Hepatocyte (in vitro differentiated cells): ENCODE measurements at regions not wholly inside any gene's neighbourhood (a gene's known extent, or its start where the extent isn't known, plus 50 kb on each side); places are given as distances from the start of the nearest gene placed in this dataset.

Experiments used
- DNase-seq: peaks from one replicate; pipeline ENCODE4 v3.0.0-alpha.2; 2016; ENCODE audit warnings: low spot score
- H2AFZ ChIP-seq: fragments of 200-600 bp; sonication (generic); 2 replicates; pipeline ENCODE4 v1.6.0; 2016; ENCODE audit warnings: antibody characterized with exemption, mild to moderate bottlenecking
- H3K27ac ChIP-seq: fragments of 200-600 bp; sonication (generic); 2 replicates; pipeline ENCODE4 v1.5.1; 2016; ENCODE audit warnings: mild to moderate bottlenecking
- H3K27me3 ChIP-seq: fragments of 200-600 bp; sonication (generic); 2 replicates; pipeline ENCODE4 v1.6.1; 2016
- H3K36me3 ChIP-seq: fragments of 200-600 bp; sonication (generic); replicated peaks from 2 replicates; pipeline ENCODE4 v1.5.1; 2016; ENCODE audit warnings: low read depth; ENCODE audit not compliant: insufficient read depth
- H3K4me1 ChIP-seq: fragments of 200-600 bp; sonication (generic); 2 replicates; pipeline ENCODE4 v1.5.1; 2016; ENCODE audit warnings: mild to moderate bottlenecking, moderate library complexity; ENCODE audit not compliant: insufficient read depth
- H3K4me2 ChIP-seq: fragments of 200-600 bp; sonication (generic); 2 replicates; pipeline ENCODE4 v1.6.0; 2016
- H3K4me3 ChIP-seq: fragments of 200-600 bp; sonication (generic); 2 replicates; pipeline ENCODE4 v1.5.1; 2016; ENCODE audit warnings: mild to moderate bottlenecking
- H3K79me2 ChIP-seq: fragments of 200-600 bp; sonication (generic); 2 replicates; pipeline ENCODE4 v1.6.0; 2017; ENCODE audit warnings: mild to moderate bottlenecking
- H3K9me2 ChIP-seq: fragments of 200-600 bp; sonication (generic); replicated peaks from 2 replicates; pipeline ENCODE4 v1.6.0; 2017; ENCODE audit warnings: mild to moderate bottlenecking; ENCODE audit not compliant: insufficient read depth
- H3K9me3 ChIP-seq: fragments of 200-600 bp; sonication (generic); 2 replicates; pipeline ENCODE4 v1.5.1; 2016; ENCODE audit warnings: low read depth, mild to moderate bottlenecking
- H4K20me1 ChIP-seq: fragments of 200-600 bp; sonication (generic); 2 replicates; pipeline ENCODE4 v1.6.0; 2016; ENCODE audit warnings: mild to moderate bottlenecking; ENCODE audit not compliant: insufficient read depth, poor library complexity, severe bottlenecking
- EZH2 ChIP-seq: fragments of 200-600 bp; sonication (generic); IDR thresholded peaks from 2 replicates; pipeline ENCODE4 v1.6.1; 2016; ENCODE audit warnings: antibody characterized with exemption, mild to moderate bottlenecking, borderline replicate concordance
- EZH2phosphoT487 ChIP-seq: fragments of 200-600 bp; sonication (generic); IDR thresholded peaks from one replicate; pipeline ENCODE4 v1.6.1; 2018; ENCODE audit warnings: antibody characterized with exemption, mild to moderate bottlenecking, low read depth, moderate library complexity; ENCODE audit not compliant: unreplicated experiment, severe bottlenecking
- WGBS: methylation state at CpG from one replicate; pipeline ENCODE4 v1.1.6; 2016; ENCODE audit warnings: low lambda C conversion rate; ENCODE audit errors: missing lambda C conversion rate; 5-methylcytosine and 5-hydroxymethylcytosine counted together
- TF ChIP-seq, protein P1 (sequence below): fragments of 200-600 bp; sonication (generic); IDR thresholded peaks from 2 replicates; pipeline ENCODE4 v1.5.1; 2016; ENCODE audit warnings: antibody characterized with exemption, mild to moderate bottlenecking; ENCODE audit not compliant: poor library complexity

DNA sequence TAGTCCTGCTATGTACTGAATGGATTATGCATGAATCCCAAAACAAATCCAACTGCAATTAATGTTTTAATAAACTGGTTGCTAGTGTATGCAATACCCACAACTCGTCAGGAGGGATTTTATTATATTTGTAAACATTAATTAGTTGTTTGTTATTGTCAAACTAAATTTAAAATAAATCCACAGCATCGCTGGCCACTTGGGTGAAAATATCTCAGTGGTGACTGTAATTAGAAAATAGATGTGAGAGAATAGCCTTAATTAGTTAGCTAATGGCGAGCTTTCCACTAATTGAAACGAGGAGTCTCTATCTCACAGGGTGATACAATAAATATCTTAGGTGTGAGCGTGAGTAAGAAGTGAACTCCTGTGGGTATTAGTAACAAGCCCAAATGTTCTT is 176.8 kb downstream of the LINC00237 start:
- 65% methylated on average over 5 of the region's 5 CpGs for WGBS
- Histone ChIP-seq H3K27ac (no peak overlapping the region), H4K20me1 (no peaks in the 10 kb centered on the region), H3K4me2 (no peak overlapping the region), H2AFZ (no peak overlapping the region), H3K36me3 (no peaks in the 10 kb centered on the region), H3K4me3 (no peak overlapping the region), H3K9me3 (no peaks in the 10 kb centered on the region), H3K79me2 (no peaks in the 10 kb centered on the region), H3K27me3 (no peaks in the 10 kb centered on the region), H3K9me2 (no peaks in the 10 kb centered on the region), H3K4me1 (no peaks in the 10 kb centered on the region)
- DNase-seq = no peak
- no peak for TF ChIP-seq EZH2
- TF ChIP-seq, protein P1, sequence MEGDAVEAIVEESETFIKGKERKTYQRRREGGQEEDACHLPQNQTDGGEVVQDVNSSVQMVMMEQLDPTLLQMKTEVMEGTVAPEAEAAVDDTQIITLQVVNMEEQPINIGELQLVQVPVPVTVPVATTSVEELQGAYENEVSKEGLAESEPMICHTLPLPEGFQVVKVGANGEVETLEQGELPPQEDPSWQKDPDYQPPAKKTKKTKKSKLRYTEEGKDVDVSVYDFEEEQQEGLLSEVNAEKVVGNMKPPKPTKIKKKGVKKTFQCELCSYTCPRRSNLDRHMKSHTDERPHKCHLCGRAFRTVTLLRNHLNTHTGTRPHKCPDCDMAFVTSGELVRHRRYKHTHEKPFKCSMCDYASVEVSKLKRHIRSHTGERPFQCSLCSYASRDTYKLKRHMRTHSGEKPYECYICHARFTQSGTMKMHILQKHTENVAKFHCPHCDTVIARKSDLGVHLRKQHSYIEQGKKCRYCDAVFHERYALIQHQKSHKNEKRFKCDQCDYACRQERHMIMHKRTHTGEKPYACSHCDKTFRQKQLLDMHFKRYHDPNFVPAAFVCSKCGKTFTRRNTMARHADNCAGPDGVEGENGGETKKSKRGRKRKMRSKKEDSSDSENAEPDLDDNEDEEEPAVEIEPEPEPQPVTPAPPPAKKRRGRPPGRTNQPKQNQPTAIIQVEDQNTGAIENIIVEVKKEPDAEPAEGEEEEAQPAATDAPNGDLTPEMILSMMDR = no peak
- no peak for TF ChIP-seq EZH2phosphoT487

DNA sequence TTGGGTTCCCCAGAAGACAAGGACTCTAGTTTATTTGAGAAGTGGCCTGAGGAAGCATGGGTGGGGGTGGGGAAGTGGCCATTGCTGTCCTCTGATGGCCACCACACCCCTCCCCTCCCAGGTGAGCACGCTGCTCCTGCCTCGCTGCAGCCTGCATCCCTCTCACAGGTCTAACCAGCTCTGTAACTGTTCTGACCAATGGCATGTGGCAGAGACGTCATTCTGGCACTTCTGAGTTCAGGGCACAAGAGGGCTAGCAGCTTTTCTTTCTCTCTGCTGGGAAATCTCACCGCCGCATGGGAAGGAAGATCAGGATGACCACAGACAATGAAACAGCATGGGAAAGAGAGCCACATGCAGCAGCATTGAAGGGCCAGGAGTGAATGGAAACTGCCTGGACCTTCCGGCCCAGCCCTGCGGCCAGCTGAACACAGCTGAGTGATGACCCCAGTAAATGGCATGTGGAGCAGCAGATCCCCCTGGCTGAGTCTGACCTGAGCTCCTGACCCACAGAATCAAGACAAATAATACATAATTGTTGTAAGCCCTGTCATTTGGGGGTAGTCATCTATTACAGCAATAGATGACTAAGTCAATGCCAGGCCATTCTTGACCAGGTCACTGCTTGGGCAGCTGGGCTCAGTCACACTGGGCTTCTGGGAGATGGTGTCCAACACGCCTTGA is 179.8 kb downstream of the LINC00237 start:
- no peaks in the 10 kb centered on the region for H3K4me1 ChIP-seq
- no peaks in the 10 kb centered on the region for H3K9me3 ChIP-seq
- 78% methylated on average over 8 of the region's 8 CpGs for WGBS
- no peak overlapping the region for H2AFZ ChIP-seq
- TF ChIP-seq EZH2 = no peak
- TF ChIP-seq EZH2phosphoT487 = no peak
- TF ChIP-seq, protein P1 = no peak
- no peaks in the 10 kb centered on the region for H3K27me3 ChIP-seq
- no peak overlapping the region for H3K27ac ChIP-seq
- no peak overlapping the region for H3K4me2 ChIP-seq
- no peaks in the 10 kb centered on the region for H4K20me1 ChIP-seq
- no peaks in the 10 kb centered on the region for H3K9me2 ChIP-seq
- no peaks in the 10 kb centered on the region for H3K36me3 ChIP-seq
- DNase-seq = no peak
- no peak overlapping the region for H3K4me3 ChIP-seq
- H3K79me2 ChIP-seq = no peaks in the 10 kb centered on the region

DNA sequence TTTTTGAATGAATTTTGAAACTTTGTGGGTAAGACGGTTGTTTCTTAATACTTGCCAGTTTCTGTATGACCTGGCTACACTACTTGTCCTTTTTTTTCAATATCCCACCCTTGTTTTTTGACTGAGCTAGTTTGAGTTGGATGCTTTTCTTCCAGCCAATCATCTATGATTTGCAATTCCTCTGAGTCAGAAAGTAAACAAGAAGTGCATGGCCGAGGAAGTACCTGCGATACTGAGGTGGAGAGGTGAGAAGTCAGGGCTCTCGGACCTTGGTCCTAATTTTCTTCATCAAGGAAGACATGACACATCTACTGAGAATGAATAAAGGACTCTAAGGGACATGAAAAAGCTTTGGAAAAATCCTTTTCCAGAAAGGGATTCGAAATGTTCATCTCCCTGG is 185.7 kb downstream of the LINC00237 start:
- H3K4me1 ChIP-seq = no peaks in the 10 kb centered on the region
- WGBS = 63% methylated on average over 5 of the region's 5 CpGs
- no peaks in the 10 kb centered on the region for H3K9me3 ChIP-seq
- H2AFZ ChIP-seq = no peak overlapping the region
- H3K4me2 ChIP-seq = no peak overlapping the region
- no peaks in the 10 kb centered on the region for H4K20me1 ChIP-seq
- DNase-seq = no peak
- H3K9me2 ChIP-seq = no peaks in the 10 kb centered on the region
- TF ChIP-seq, protein P1 = no peak
- no peak for TF ChIP-seq EZH2
- no peak for TF ChIP-seq EZH2phosphoT487
- no peaks in the 10 kb centered on the region for H3K79me2 ChIP-seq
- H3K4me3 ChIP-seq = no peak overlapping the region
- H3K27ac ChIP-seq = no peak overlapping the region
- H3K36me3 ChIP-seq = no peaks in the 10 kb centered on the region
- no peaks in the 10 kb centered on the region for H3K27me3 ChIP-seq
